ENCODE measurements at regions not wholly inside any gene's neighbourhood (a gene's known extent, or its start where the extent isn't known, plus 50 kb on each side); places are given as distances from the start of the nearest gene placed in this dataset.

- no peak for DNase-seq
- Histone ChIP-seq H4K8ac (ENCODE audit: low read depth in 2 of 2, low read length in 2 of 2) (no peak overlapping the region), H2AFZ (replicated peaks; ENCODE audit: low read length, poor library complexity) (no peak overlapping the region), H3K79me1 (ENCODE audit: low read depth in 1 of 2, low read length in 2 of 2) (no peaks in the 10 kb centered on the region), H4K91ac (ENCODE audit: insufficient read depth, low read depth, low read length) (no peak overlapping the region), H3K23ac (ENCODE audit: low read depth, low read length) (no peak overlapping the region), H4K20me1 (ENCODE audit: insufficient read depth, low read length) (no peaks in the 10 kb centered on the region), H3K18ac (ENCODE audit: low read depth, low read length) (no peak overlapping the region), H3K4me2 (ENCODE audit: low read depth, low read length) (no peak overlapping the region), H2BK5ac (ENCODE audit: low read depth, low read length, poor library complexity, severe bottlenecking) (no peak overlapping the region), H3K27me3 (ENCODE audit: control insufficient read depth, insufficient read depth, low read length) (no peaks in the 10 kb centered on the region), H3K36me3 (ENCODE audit: control insufficient read depth, insufficient read depth, low read length) (no peaks in the 10 kb centered on the region), H4K5ac (ENCODE audit: low read depth, low read length) (no peak overlapping the region), H2BK120ac (ENCODE audit: low read depth, low read length) (no peak overlapping the region), H3K9ac (ENCODE audit: low read depth, low read length) (no peak overlapping the region), H2AK5ac (ENCODE audit: low read depth, low read length) (no peak overlapping the region), H3K56ac (ENCODE audit: extremely low read depth, insufficient read depth, low read length) (no peak overlapping the region), H2BK20ac (ENCODE audit: low read depth, low read length) (no peak overlapping the region), H2AK9ac (replicated peaks; ENCODE audit: low read depth, low read length, poor library complexity) (no peak overlapping the region), H3K14ac (replicated peaks; ENCODE audit: low read depth, low read length) (no peak overlapping the region), H3K4me1 (ENCODE audit: control insufficient read depth, insufficient read depth, low read length) (no peaks in the 10 kb centered on the region), H3K4me3 (ENCODE audit: insufficient read depth, low read depth, low read length) (no peak overlapping the region), H3K9me1 (ENCODE audit: insufficient read depth, low read length) (no peaks in the 10 kb centered on the region), H2BK15ac (ENCODE audit: low read depth, low read length) (no peak overlapping the region), H3K27ac (ENCODE audit: insufficient read depth, low read length) (no peak overlapping the region), H3K4ac (ENCODE audit: low read depth, low read length) (no peak overlapping the region), H3K9me3 (ENCODE audit: control insufficient read depth, insufficient read depth, low read length) (no peaks in the 10 kb centered on the region)
- ChIA-PET POLR2A (ENCODE audit: unreplicated experiment) (no interaction called here), CTCF (interaction anchor here (1.6 kb wide), 1 partner anchor 13 kb away, joined by 3 read pairs; no protein-coding TSS in a partner anchor)
- in situ Hi-C loops (cut with MboI; ENCODE audit: low sequenced_read_pairs) (loop anchor here (25.0 kb wide), 1 partner anchor 1213 kb away; no protein-coding TSS in a partner anchor), dilution Hi-C loops (cut with HindIII; ENCODE audit: low sequenced_read_pairs, unreplicated experiment) (no loop called here), intact Hi-C loops (cut with micrococcal nuclease) (no loop called here)
- no TSS peak for BruUV-seq (replicated peaks)
- TF ChIP-seq USF2 (IDR thresholded peaks at IDR 0.05; ENCODE audit: low read depth, low read length), result no peak
- no peak for TF ChIP-seq SMC3 (IDR thresholded peaks at IDR 0.05; ENCODE audit: low read depth, low read length)
- no peak for TF ChIP-seq RCOR1 (IDR thresholded peaks at IDR 0.05; ENCODE audit: insufficient replicate concordance, low read length)
- no peak for TF ChIP-seq POLR2A (IDR thresholded peaks at IDR 0.05; ENCODE audit: low read depth, low read length)
- no peak for TF ChIP-seq MAFK (IDR thresholded peaks at IDR 0.05; ENCODE audit: low read depth, low read length)
- TF ChIP-seq BHLHE40 (IDR thresholded peaks at IDR 0.05; ENCODE audit: low read depth, low read length), result no peak
- TF ChIP-seq CHD1 (IDR thresholded peaks at IDR 0.05; ENCODE audit: low read depth, low read length), result no peak
- no peak for TF ChIP-seq FOS (IDR thresholded peaks at IDR 0.05; ENCODE audit: low read depth, low read length)
- TF ChIP-seq MAZ (IDR thresholded peaks at IDR 0.05; ENCODE audit: borderline replicate concordance, low read depth, low read length), result no peak
- no peak for TF ChIP-seq ELK1 (IDR thresholded peaks at IDR 0.05; ENCODE audit: borderline replicate concordance, low read depth, low read length)
- no peak for TF ChIP-seq RFX5 (IDR thresholded peaks at IDR 0.05; ENCODE audit: low read depth, low read length)
- no peak for ATAC-seq (ENCODE audit: low read depth)
- no CpG with 5 or more reads among the region's 1 CpG for WGBS, 2 experiments (ENCODE audit: extremely low coverage in 2 of 2, insufficient read length in 1 of 2)
Observed at GRCh38 chr14:28999656-29000055, 233.1 kb downstream of the FOXG1 start.

Measured in IMR-90 (cell line).